CD14-positive monocyte (primary cell): ENCODE measurements at regions not wholly inside any gene's neighbourhood (a gene's known extent, or its start where the extent isn't known, plus 50 kb on each side); places are given as distances from the start of the nearest gene placed in this dataset.
A peak's percentile ranks its signal among the peaks of the same experiment; 100 is the strongest.

Source experiments
- DNase-seq, 3 donors: peaks; one replicate each; pipeline ENCODE4 v3.0.0-alpha.2; 2011 to 2022
- H2AFZ ChIP-seq: 2 replicates; pipeline ENCODE4 v1.6.0; 2012; ENCODE audit warnings: mild to moderate bottlenecking, low read depth, low read length, inconsistent platforms; ENCODE audit not compliant: insufficient read depth, poor library complexity, severe bottlenecking
- H3K27ac ChIP-seq, 2 donors: 1 replicate in 1 of 2; 2 replicates in 1 of 2; pipeline ENCODE4 v1.5.1; 2012 to 2013; ENCODE audit warnings: low read length in 2 of 2, control low read depth in 1 of 2, inconsistent platforms in 1 of 2, low read depth in 1 of 2, mild to moderate bottlenecking in 1 of 2
- H3K27me3 ChIP-seq, 2 donors: one replicate each; pipeline versions ENCODE4 v1.6.0 to v1.6.1; 2011 to 2013; ENCODE audit warnings: low read length in 2 of 2; ENCODE audit not compliant: control insufficient read depth in 2 of 2, insufficient read depth in 2 of 2
- H3K36me3 ChIP-seq, 2 donors: replicated peaks in 1 of 2; 1 replicate in 1 of 2; 2 replicates in 1 of 2; pipeline versions ENCODE4 v1.5.1 to v1.6.1; 2012 to 2013; ENCODE audit warnings: low read length in 2 of 2, control low read depth in 1 of 2, inconsistent platforms in 1 of 2, mild to moderate bottlenecking in 1 of 2; ENCODE audit not compliant: insufficient read depth in 2 of 2, control insufficient read depth in 1 of 2
- H3K4me1 ChIP-seq, 2 donors: 1 replicate in 1 of 2; 2 replicates in 1 of 2; pipeline versions ENCODE4 v1.5.1 to v1.6.1; 2012 to 2013; ENCODE audit warnings: low read length in 2 of 2, control low read depth in 1 of 2, inconsistent platforms in 1 of 2, mild to moderate bottlenecking in 1 of 2, moderate library complexity in 1 of 2; ENCODE audit not compliant: insufficient read depth in 2 of 2, control insufficient read depth in 1 of 2
- H3K4me2 ChIP-seq: replicated peaks from 2 replicates; pipeline ENCODE3; 2012; ENCODE audit warnings: low read length, moderate library complexity, mild to moderate bottlenecking; ENCODE audit not compliant: poor library complexity, severe bottlenecking; ENCODE audit errors: extremely low read depth
- H3K4me3 ChIP-seq, 3 experiments: fragments of 200-600 bp in 1 of 3; sonication (generic) in 1 of 3; replicated peaks in 1 of 3; 1 replicate in 2 of 3; 2 replicates in 1 of 3; pipeline ENCODE4 v1.5.1; 2011 to 2013; ENCODE audit warnings: low read length in 3 of 3, mild to moderate bottlenecking in 3 of 3, control low read depth in 2 of 3, low read depth in 2 of 3, inconsistent platforms in 1 of 3, moderate library complexity in 1 of 3
- H3K79me2 ChIP-seq: 2 replicates; pipeline ENCODE4 v1.6.0; 2012; ENCODE audit warnings: mild to moderate bottlenecking, control low read depth, inconsistent platforms, low read length, moderate library complexity; ENCODE audit not compliant: insufficient read depth
- H3K9ac ChIP-seq: 2 replicates; pipeline ENCODE4 v1.6.0; 2017; ENCODE audit warnings: low read length, mild to moderate bottlenecking; ENCODE audit not compliant: insufficient read depth, poor library complexity, severe bottlenecking
- H3K9me3 ChIP-seq, 2 donors: replicated peaks in 1 of 2; 1 replicate in 1 of 2; 2 replicates in 1 of 2; pipeline versions ENCODE4 v1.5.1 to v1.6.1; 2012 to 2013; ENCODE audit warnings: low read length in 2 of 2, control low read depth in 1 of 2; ENCODE audit not compliant: control insufficient read depth in 1 of 2, insufficient read depth in 1 of 2
- H4K20me1 ChIP-seq: 2 replicates; pipeline ENCODE4 v1.6.0; 2012; ENCODE audit warnings: mild to moderate bottlenecking, low read length, control low read depth, moderate library complexity; ENCODE audit not compliant: insufficient read depth
- H3K27ac Mint-ChIP-seq, 7 donors: one replicate each; pipeline ENCODE4 v1.8.0; 2020; ENCODE audit warnings: mild to moderate bottlenecking in 7 of 7, mixed read lengths in 7 of 7, moderate library complexity in 6 of 7, inconsistent platforms in 2 of 7
- H3K27me3 Mint-ChIP-seq, 3 donors: one replicate each; pipeline ENCODE4 v1.8.0; 2021 to 2022; ENCODE audit warnings: low read depth in 3 of 3, mild to moderate bottlenecking in 3 of 3, mixed read lengths in 3 of 3, moderate library complexity in 3 of 3, inconsistent platforms in 1 of 3
- H3K36me3 Mint-ChIP-seq, 2 donors: one replicate each; pipeline ENCODE4 v1.8.0; 2020; ENCODE audit warnings: mixed read lengths in 2 of 2, inconsistent platforms in 1 of 2, mild to moderate bottlenecking in 1 of 2
- H3K4me1 Mint-ChIP-seq: one replicate; pipeline ENCODE4 v1.8.0; 2020; ENCODE audit warnings: mild to moderate bottlenecking, mixed read lengths
- H3K4me3 Mint-ChIP-seq, 2 donors: one replicate each; pipeline ENCODE4 v1.8.0; 2020; ENCODE audit warnings: mild to moderate bottlenecking in 2 of 2, mixed read lengths in 2 of 2, moderate library complexity in 1 of 2
- H3K9me3 Mint-ChIP-seq, 7 donors: one replicate each; pipeline ENCODE4 v1.8.0; 2020 to 2022; ENCODE audit warnings: mixed read lengths in 7 of 7, mild to moderate bottlenecking in 6 of 7, moderate library complexity in 6 of 7, inconsistent platforms in 2 of 7
- WGBS: methylation state at CpG from one replicate; pipeline ENCODE4 v1.1.5; 2013; ENCODE audit warnings: missing lambda C conversion rate; ENCODE audit not compliant: insufficient coverage; 5-methylcytosine and 5-hydroxymethylcytosine counted together
- intact Hi-C, 2 donors: fragments of 100-400 bp; cut with micrococcal nuclease; formaldehyde crosslinking; loops; one replicate each; pipeline versions ENCODE4 v1.15.0 to v1.15.1; 2023
- TF ChIP-seq, protein P1 (sequence below): fragments of 200-600 bp; IDR thresholded peaks from one replicate; pipeline ENCODE4 v1.8.0; 2022; ENCODE audit warnings: antibody characterized with exemption, mild to moderate bottlenecking

DNA sequence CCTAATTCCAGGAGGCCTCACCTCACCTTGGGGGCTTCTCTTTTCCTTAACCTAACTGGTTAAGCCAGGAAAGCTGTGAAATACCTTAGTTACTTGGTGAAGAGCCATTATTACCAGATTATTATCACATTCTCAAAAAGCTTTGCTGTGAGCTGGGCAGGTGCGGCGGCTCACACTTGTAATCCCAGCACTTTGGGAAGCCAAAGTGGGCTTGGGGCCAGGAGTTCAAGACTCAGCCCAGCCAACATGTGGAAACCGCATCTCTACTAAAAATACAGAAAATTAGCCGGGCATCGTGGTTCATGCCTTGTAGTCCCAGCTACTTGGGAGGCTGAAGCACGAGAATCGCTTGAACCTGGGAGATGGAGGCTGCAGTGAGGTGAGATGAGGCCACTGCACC lies 102.4 kb upstream of the KLF6 start:
- DNase-seq = no peak
- no peak overlapping the region for H2AFZ ChIP-seq
- H3K36me3 ChIP-seq = no peaks in the 10 kb centered on the region
- Mint-ChIP-seq H3K4me1 (peaks cover 8% of the 10 kb centered on the region), H3K4me3 (no peak overlapping the region), H3K9me3 (peaks cover 0 to 5% (median 0%) of the 10 kb centered on the region in 7 donors), H3K27me3 (peaks cover 0 to 3% (median 1%) of the 10 kb centered on the region in 3 donors), H3K36me3 (no peaks in the 10 kb centered on the region), H3K27ac (peak overlapping the region in 5 of 7 donors; percentile 6 to 92 (median 79))
- no peaks in the 10 kb centered on the region for H3K27me3 ChIP-seq
- H3K9me3 ChIP-seq = no peaks in the 10 kb centered on the region
- peak overlapping the region; percentile 15 for H3K9ac ChIP-seq
- 100% methylated on average over 2 of the region's 7 CpGs for WGBS
- H3K27ac ChIP-seq = peak overlapping the region in 1 of 2 donors; percentile 71
- H3K79me2 ChIP-seq = no peaks in the 10 kb centered on the region
- H3K4me1 ChIP-seq = peaks cover 10 to 11% of the 10 kb centered on the region in 2 donors
- H3K4me2 ChIP-seq = no peak overlapping the region
- intact Hi-C loops = loop anchor here in 1 of 2 donors (10.0 kb wide), 1 partner anchor 887 kb away; no protein-coding TSS in a partner anchor
- no peak overlapping the region for H3K4me3 ChIP-seq
- H4K20me1 ChIP-seq = no peaks in the 10 kb centered on the region
- TF ChIP-seq, protein P1, sequence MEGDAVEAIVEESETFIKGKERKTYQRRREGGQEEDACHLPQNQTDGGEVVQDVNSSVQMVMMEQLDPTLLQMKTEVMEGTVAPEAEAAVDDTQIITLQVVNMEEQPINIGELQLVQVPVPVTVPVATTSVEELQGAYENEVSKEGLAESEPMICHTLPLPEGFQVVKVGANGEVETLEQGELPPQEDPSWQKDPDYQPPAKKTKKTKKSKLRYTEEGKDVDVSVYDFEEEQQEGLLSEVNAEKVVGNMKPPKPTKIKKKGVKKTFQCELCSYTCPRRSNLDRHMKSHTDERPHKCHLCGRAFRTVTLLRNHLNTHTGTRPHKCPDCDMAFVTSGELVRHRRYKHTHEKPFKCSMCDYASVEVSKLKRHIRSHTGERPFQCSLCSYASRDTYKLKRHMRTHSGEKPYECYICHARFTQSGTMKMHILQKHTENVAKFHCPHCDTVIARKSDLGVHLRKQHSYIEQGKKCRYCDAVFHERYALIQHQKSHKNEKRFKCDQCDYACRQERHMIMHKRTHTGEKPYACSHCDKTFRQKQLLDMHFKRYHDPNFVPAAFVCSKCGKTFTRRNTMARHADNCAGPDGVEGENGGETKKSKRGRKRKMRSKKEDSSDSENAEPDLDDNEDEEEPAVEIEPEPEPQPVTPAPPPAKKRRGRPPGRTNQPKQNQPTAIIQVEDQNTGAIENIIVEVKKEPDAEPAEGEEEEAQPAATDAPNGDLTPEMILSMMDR = no peak

DNA sequence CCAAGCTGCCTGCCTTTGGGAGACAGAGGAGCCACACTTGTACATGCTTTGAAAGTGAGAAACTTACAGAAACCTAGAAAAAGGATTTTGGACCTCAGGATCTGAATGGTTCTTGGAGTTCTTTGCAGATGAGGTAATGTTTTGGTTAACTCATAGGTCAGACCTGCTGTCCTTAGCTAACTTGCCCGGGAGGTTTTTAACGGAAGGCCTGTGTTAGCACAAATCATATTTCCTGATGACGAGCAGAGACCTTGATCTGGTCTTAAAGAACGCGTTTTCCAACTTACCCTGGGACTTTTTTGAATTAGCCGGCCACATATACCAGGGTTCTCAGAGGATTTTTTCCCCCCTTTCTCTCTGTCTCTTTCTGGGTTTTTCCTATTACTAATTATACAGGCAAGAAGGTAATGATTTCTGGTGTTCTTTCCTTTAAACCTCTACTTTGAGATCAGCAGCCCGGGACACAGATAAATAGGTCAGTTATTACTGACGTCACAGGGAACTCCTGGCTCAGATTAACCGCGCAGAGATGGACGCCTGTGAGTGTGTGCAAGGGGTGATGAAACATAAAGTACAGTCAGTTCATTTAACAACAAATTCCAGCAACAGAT lies 101.7 kb upstream of the KLF6 start:
- Mint-ChIP-seq H3K27me3 (peaks cover 0 to 3% (median 0%) of the 10 kb centered on the region in 3 donors), H3K27ac (peak overlapping the region in 4 of 7 donors; percentile 34 to 79 (median 45)), H3K4me1 (peaks cover 8% of the 10 kb centered on the region), H3K9me3 (peaks cover 0 to 10% (median under 1%) of the 10 kb centered on the region in 7 donors), H3K36me3 (no peaks in the 10 kb centered on the region), H3K4me3 (no peak overlapping the region)
- no peak overlapping the region for H3K4me3 ChIP-seq
- H3K79me2 ChIP-seq = no peaks in the 10 kb centered on the region
- H3K4me1 ChIP-seq = peaks cover 10 to 11% of the 10 kb centered on the region in 2 donors
- H3K4me2 ChIP-seq = no peak overlapping the region
- DNase-seq = no peak
- no peak overlapping the region for H3K9ac ChIP-seq
- no peaks in the 10 kb centered on the region for H4K20me1 ChIP-seq
- H3K36me3 ChIP-seq = no peaks in the 10 kb centered on the region
- H3K9me3 ChIP-seq = peaks cover 0 to 2% of the 10 kb centered on the region in 2 donors
- H2AFZ ChIP-seq = no peak overlapping the region
- H3K27ac ChIP-seq = no peak overlapping the region
- WGBS = 87% methylated on average over 3 of the region's 11 CpGs
- TF ChIP-seq, protein P1 = no peak
- H3K27me3 ChIP-seq = no peaks in the 10 kb centered on the region
- intact Hi-C loops = loop anchor here in 1 of 2 donors (10.0 kb wide), 1 partner anchor 888 kb away; no protein-coding TSS in a partner anchor
